GM10266 (cell line): ENCODE measurements at regions not wholly inside any gene's neighbourhood (a gene's known extent, or its start where the extent isn't known, plus 50 kb on each side); places are given as distances from the start of the nearest gene placed in this dataset.
"Not testable (repeated sequence)": the region's sequence is repeated elsewhere in the genome, so short reads cannot be mapped to it uniquely, and the experiment has no call there.

Experiments used
- DNase-seq: peaks from one replicate; pipeline ENCODE4 v3.0.0; 2012; ENCODE audit errors: extremely low spot score
- CTCF ChIP-seq: IDR thresholded peaks from 2 replicates; pipeline ENCODE4 v1.5.1; 2012; ENCODE audit warnings: mild to moderate bottlenecking, low read depth; ENCODE audit not compliant: control insufficient read depth, insufficient read depth; ENCODE audit errors: missing control alignments

GRCh38 chr2:76187415-76187814 is 476.7 kb upstream of the GCFC2 start:
- TF ChIP-seq CTCF: no peak
- DNase-seq: no peak

- no peak for TF ChIP-seq CTCF
- no peak for DNase-seq
These were observed 470.0 kb upstream of the GCFC2 start for GRCh38 chr2:76180676-76181075.

- no peak for DNase-seq
- no peak for TF ChIP-seq CTCF
These were observed 467.9 kb upstream of the GCFC2 start for GRCh38 chr2:76178610-76179009.

- TF ChIP-seq CTCF: no peak
- no peak for DNase-seq
These were observed 464.6 kb upstream of the GCFC2 start for GRCh38 chr2:76175295-76175694.

- TF ChIP-seq CTCF: no peak
- no peak for DNase-seq
These were observed 463.8 kb upstream of the GCFC2 start for GRCh38 chr2:76174505-76174904.

GRCh38 chr2:76173206-76173605 is 462.5 kb upstream of the GCFC2 start:
- DNase-seq: not testable (repeated sequence)

- DNase-seq: not testable (repeated sequence)
These were observed 461.5 kb upstream of the GCFC2 start for GRCh38 chr2:76172154-76172595.

GRCh38 chr2:76170856-76171255 is 460.1 kb upstream of the GCFC2 start:
- no peak for DNase-seq
- no peak for TF ChIP-seq CTCF
